ENCODE measurements at regions not wholly inside any gene's neighbourhood (a gene's known extent, or its start where the extent isn't known, plus 50 kb on each side); places are given as distances from the start of the nearest gene placed in this dataset.
"Not testable (repeated sequence)": the region's sequence is repeated elsewhere in the genome, so short reads cannot be mapped to it uniquely, and the experiment has no call there.

DNA sequence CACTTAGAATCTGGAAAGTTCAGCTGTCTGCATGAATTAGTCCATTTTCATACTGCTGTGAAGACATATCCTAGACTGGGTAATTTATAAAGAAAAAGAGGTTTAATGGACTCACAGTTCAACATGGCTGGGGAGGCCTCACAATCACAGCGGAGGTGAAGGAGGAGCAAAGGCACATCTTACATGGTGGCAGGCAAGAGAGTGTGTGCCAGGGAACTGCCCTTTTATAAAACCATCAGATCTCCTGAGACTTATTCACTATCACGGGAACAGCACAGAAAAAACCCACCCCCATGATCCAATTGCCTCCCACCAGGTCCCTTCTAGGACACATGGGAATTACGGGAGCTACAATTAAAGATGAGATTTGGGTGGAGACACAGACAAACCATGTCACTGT is 71.1 kb upstream of the ID2 start:
- TF ChIP-seq, protein P1, sequence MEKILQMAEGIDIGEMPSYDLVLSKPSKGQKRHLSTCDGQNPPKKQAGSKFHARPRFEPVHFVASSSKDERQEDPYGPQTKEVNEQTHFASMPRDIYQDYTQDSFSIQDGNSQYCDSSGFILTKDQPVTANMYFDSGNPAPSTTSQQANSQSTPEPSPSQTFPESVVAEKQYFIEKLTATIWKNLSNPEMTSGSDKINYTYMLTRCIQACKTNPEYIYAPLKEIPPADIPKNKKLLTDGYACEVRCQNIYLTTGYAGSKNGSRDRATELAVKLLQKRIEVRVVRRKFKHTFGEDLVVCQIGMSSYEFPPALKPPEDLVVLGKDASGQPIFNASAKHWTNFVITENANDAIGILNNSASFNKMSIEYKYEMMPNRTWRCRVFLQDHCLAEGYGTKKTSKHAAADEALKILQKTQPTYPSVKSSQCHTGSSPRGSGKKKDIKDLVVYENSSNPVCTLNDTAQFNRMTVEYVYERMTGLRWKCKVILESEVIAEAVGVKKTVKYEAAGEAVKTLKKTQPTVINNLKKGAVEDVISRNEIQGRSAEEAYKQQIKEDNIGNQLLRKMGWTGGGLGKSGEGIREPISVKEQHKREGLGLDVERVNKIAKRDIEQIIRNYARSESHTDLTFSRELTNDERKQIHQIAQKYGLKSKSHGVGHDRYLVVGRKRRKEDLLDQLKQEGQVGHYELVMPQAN (IDR thresholded peaks at IDR 0.05; ENCODE audit: borderline replicate concordance) = not testable (repeated sequence)
- TF ChIP-seq, protein P2, sequence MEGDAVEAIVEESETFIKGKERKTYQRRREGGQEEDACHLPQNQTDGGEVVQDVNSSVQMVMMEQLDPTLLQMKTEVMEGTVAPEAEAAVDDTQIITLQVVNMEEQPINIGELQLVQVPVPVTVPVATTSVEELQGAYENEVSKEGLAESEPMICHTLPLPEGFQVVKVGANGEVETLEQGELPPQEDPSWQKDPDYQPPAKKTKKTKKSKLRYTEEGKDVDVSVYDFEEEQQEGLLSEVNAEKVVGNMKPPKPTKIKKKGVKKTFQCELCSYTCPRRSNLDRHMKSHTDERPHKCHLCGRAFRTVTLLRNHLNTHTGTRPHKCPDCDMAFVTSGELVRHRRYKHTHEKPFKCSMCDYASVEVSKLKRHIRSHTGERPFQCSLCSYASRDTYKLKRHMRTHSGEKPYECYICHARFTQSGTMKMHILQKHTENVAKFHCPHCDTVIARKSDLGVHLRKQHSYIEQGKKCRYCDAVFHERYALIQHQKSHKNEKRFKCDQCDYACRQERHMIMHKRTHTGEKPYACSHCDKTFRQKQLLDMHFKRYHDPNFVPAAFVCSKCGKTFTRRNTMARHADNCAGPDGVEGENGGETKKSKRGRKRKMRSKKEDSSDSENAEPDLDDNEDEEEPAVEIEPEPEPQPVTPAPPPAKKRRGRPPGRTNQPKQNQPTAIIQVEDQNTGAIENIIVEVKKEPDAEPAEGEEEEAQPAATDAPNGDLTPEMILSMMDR (IDR thresholded peaks at IDR 0.05 in 2 of 3, conservative IDR thresholded peaks at IDR 0.05 in 1 of 3; ENCODE audit: insufficient read depth in 2 of 3, low read depth in 1 of 3, low read length in 3 of 3) = not testable (repeated sequence)
- TF ChIP-seq TARDBP (IDR thresholded peaks at IDR 0.05); CREB1 (IDR thresholded peaks at IDR 0.05); CREB1 (CRISPR knock-in tag; IDR thresholded peaks at IDR 0.05); ZFP1 (CRISPR knock-in tag; IDR thresholded peaks at IDR 0.05); ESRRA (IDR thresholded peaks at IDR 0.05; ENCODE audit: borderline replicate concordance, low read depth); KDM1A (IDR thresholded peaks at IDR 0.05); CEBPB (tag; IDR thresholded peaks at IDR 0.05); ARNT (IDR thresholded peaks at IDR 0.05); MYC (IDR thresholded peaks at IDR 0.05; ENCODE audit: low read depth, low read length); MYC (CRISPR knock-in tag; IDR thresholded peaks at IDR 0.05; ENCODE audit: borderline replicate concordance, low read depth); POLR2A (conservative IDR thresholded peaks at IDR 0.05); KDM2B (CRISPR knock-in tag; IDR thresholded peaks at IDR 0.05): not testable (repeated sequence)
- TF ChIP-seq, protein P3, sequence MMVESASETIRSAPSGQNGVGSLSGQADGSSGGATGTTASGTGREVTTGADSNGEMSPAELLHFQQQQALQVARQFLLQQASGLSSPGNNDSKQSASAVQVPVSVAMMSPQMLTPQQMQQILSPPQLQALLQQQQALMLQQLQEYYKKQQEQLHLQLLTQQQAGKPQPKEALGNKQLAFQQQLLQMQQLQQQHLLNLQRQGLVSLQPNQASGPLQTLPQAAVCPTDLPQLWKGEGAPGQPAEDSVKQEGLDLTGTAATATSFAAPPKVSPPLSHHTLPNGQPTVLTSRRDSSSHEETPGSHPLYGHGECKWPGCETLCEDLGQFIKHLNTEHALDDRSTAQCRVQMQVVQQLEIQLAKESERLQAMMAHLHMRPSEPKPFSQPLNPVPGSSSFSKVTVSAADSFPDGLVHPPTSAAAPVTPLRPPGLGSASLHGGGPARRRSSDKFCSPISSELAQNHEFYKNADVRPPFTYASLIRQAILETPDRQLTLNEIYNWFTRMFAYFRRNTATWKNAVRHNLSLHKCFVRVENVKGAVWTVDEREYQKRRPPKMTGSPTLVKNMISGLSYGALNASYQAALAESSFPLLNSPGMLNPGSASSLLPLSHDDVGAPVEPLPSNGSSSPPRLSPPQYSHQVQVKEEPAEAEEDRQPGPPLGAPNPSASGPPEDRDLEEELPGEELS (CRISPR knock-in tag; IDR thresholded peaks at IDR 0.05; ENCODE audit: borderline replicate concordance) = not testable (repeated sequence)

Data from K562 (cell line).